Heart left ventricle (tissue), 16 donors: ENCODE measurements at regions not wholly inside any gene's neighbourhood (a gene's known extent, or its start where the extent isn't known, plus 50 kb on each side); places are given as distances from the start of the nearest gene placed in this dataset.

Source experiments
- ATAC-seq, 4 donors: fragments of 200-7000 bp; cut with Tn5 transposase; one replicate each; pipeline ENCODE4 v1.9.1; 2020 to 2022; ENCODE audit warnings: moderate library complexity in 4 of 4, mild to moderate bottlenecking in 3 of 4, moderate number of reproducible peaks in 1 of 4
- DNase-seq, 5 donors: peaks; one replicate each; pipeline ENCODE4 v3.0.0-alpha.2; 2020
- H3K27ac ChIP-seq, 12 donors: fragments of 200-600 bp; sonication (generic) in 4 of 12; one replicate each; pipeline versions ENCODE4 v1.5.0 to v1.8.0; 2016 to 2022; ENCODE audit warnings: mild to moderate bottlenecking in 2 of 12
- H3K27me3 ChIP-seq, 9 donors: fragments of 200-600 bp; sonication (generic) in 2 of 9; one replicate each; pipeline versions ENCODE4 v1.5.1 to v1.8.0; 2016 to 2022; ENCODE audit warnings: mild to moderate bottlenecking in 3 of 9
- H3K36me3 ChIP-seq, 9 donors: fragments of 200-600 bp; sonication (generic) in 2 of 9; one replicate each; pipeline versions ENCODE4 v1.5.0 to v1.8.0; 2018 to 2022; ENCODE audit warnings: mild to moderate bottlenecking in 2 of 9
- H3K4me1 ChIP-seq, 12 donors: fragments of 200-600 bp; sonication (generic) in 4 of 12; one replicate each; pipeline versions ENCODE4 v1.5.0 to v1.8.0; 2016 to 2022; ENCODE audit warnings: mild to moderate bottlenecking in 3 of 12
- H3K4me3 ChIP-seq, 12 donors: fragments of 200-600 bp; sonication (generic) in 4 of 12; one replicate each; pipeline versions ENCODE4 v1.5.0 to v1.8.0; 2017 to 2022; ENCODE audit warnings: mild to moderate bottlenecking in 9 of 12, moderate library complexity in 4 of 12
- H3K9me3 ChIP-seq, 12 donors: fragments of 200-600 bp; sonication (generic) in 4 of 12; one replicate each; pipeline versions ENCODE4 v1.5.0 to v1.8.0; 2016 to 2022; ENCODE audit warnings: mild to moderate bottlenecking in 1 of 12
- CTCF ChIP-seq, 12 donors: fragments of 200-600 bp; sonication (generic) in 4 of 12; IDR thresholded peaks; one replicate each; pipeline versions ENCODE4 v1.5.0 to v1.8.0; 2018 to 2022; ENCODE audit warnings: antibody characterized with exemption in 12 of 12, mild to moderate bottlenecking in 5 of 12
- POLR2A ChIP-seq, 2 donors: fragments of 450-650 bp; IDR thresholded peaks; one replicate each; pipeline ENCODE4 v1.6.1; 2017; ENCODE audit warnings: antibody characterized with exemption in 2 of 2, mild to moderate bottlenecking in 2 of 2, moderate library complexity in 2 of 2
- WGBS, 4 donors: extraction: QIAGEN DNeasy Blood & Tissue Kit in 2 of 4; methylation state at CpG; one replicate each; pipeline versions ENCODE4 v1.1.5 to v1.1.7; 2013 to 2018; 5-methylcytosine and 5-hydroxymethylcytosine counted together
- intact Hi-C, 10 donors: fragments of 100-400 bp; cut with DNase I; formaldehyde crosslinking; loops; one replicate each; pipeline versions ENCODE4 v1.11.1 to v1.14.2; 2022
- donor health status: ischemic (EF 13 %, LVEDD 7.1; RV severe dilation, severe dysfunction).
- donor health status: healthy with polysubstance abuse.
- donor health status: DM: no; HTN: yes; CAD: no.
- donor health status: DM: no; HTN: no; CAD: no.
- donor health status: ischemic (EF 25% LVEDD 6.9; RV normal size, moderate dysfunction).
- donor health status: ischemic (EF 25% LVEDD 5.7; RV mildly dilated, moderate dysfunction).
- donor health status: healthy.
- donor health status: DM: yes; HTN: yes; CAD: no.
- donor health status: ischemic (EF 35%, LVEDD 5.7; RV mildly dilated, moderate dysfunction).
- donor health status: nonischemic (EF 11% LVEDD 7.7; RV severe dilation, severe dysfunction).
- donor health status: DM: yes; HTN: yes; CAD: no.
- donor health status: PGD.
- donor health status: ischemic (EF 29% LVEDD 5.4; RV normal size, mild dysfunction).
- donor health status: nonischemic (EF 23%, LVEDD 6.1; RV moderate dilation, normal function).

- TF ChIP-seq POLR2A (IDR thresholded peaks at IDR 0.05) (no peak), CTCF (IDR thresholded peaks at IDR 0.05) (no peak)
- Histone ChIP-seq H3K27me3 (no peaks in the 10 kb centered on the region), H3K4me1 (peaks cover 0 to 4% (median 0%) of the 10 kb centered on the region in 12 donors), H3K9me3 (peaks cover 0 to 18% (median 9%) of the 10 kb centered on the region in 12 donors), H3K4me3 (no peak overlapping the region), H3K27ac (no peak overlapping the region), H3K36me3 (no peaks in the 10 kb centered on the region)
- WGBS, 4 donors, result 90 to 97% (median 95%) methylated on average over 1 of the region's 1 CpG
- DNase-seq, result no peak
- intact Hi-C loops, result no loop called here
- no peak for ATAC-seq
These were observed 470.7 kb upstream of the ZEB2 start for GRCh38 chr2:144990661-144991060.

- no peak for TF ChIP-seq POLR2A (IDR thresholded peaks at IDR 0.05)
- no peak for TF ChIP-seq CTCF (IDR thresholded peaks at IDR 0.05)
- DNase-seq (no peak), ATAC-seq (no peak)
- no peak overlapping the region for H3K4me3 ChIP-seq
- H3K27me3 ChIP-seq, result no peaks in the 10 kb centered on the region
- peaks cover 0 to 4% (median 0%) of the 10 kb centered on the region in 12 donors for H3K4me1 ChIP-seq
- intact Hi-C loops, result no loop called here
- H3K36me3 ChIP-seq, result no peaks in the 10 kb centered on the region
- peaks cover 0 to 26% (median 11%) of the 10 kb centered on the region in 12 donors for H3K9me3 ChIP-seq
- WGBS, 4 donors, result 73 to 79% (median 77%) methylated on average over 2 of the region's 2 CpGs
- no peak overlapping the region for H3K27ac ChIP-seq
These were observed 469.8 kb upstream of the ZEB2 start for GRCh38 chr2:144989579-144990270.

GRCh38 chr2:144988591-144988990 lies 468.7 kb upstream of the ZEB2 start:
- Histone ChIP-seq H3K4me1 (no peaks in the 10 kb centered on the region), H3K27ac (no peak overlapping the region), H3K36me3 (no peaks in the 10 kb centered on the region), H3K9me3 (peaks cover 0 to 26% (median 11%) of the 10 kb centered on the region in 12 donors), H3K27me3 (no peaks in the 10 kb centered on the region), H3K4me3 (no peak overlapping the region)
- TF ChIP-seq POLR2A (IDR thresholded peaks at IDR 0.05) (no peak), CTCF (IDR thresholded peaks at IDR 0.05) (no peak)
- DNase-seq (no peak), ATAC-seq (no peak)
- intact Hi-C loops, result no loop called here

- intact Hi-C loops, result no loop called here
These were observed 466.8 kb upstream of the ZEB2 start for GRCh38 chr2:144986691-144987090.

More at GRCh38 chr2:144986691-144987090, 466.8 kb upstream of the ZEB2 start:
- Histone ChIP-seq H3K4me1 (no peaks in the 10 kb centered on the region), H3K27ac (no peak overlapping the region), H3K27me3 (no peaks in the 10 kb centered on the region), H3K4me3 (no peak overlapping the region), H3K36me3 (no peaks in the 10 kb centered on the region), H3K9me3 (peaks cover 0 to 26% (median 11%) of the 10 kb centered on the region in 12 donors)
- WGBS, 4 donors, result 66 to 77% (median 73%) methylated on average over 2 of the region's 2 CpGs
- ATAC-seq, result no peak
- TF ChIP-seq POLR2A (IDR thresholded peaks at IDR 0.05), result no peak
- no peak for TF ChIP-seq CTCF (IDR thresholded peaks at IDR 0.05)
- no peak for DNase-seq
